ENCODE measurements at regions not wholly inside any gene's neighbourhood (a gene's known extent, or its start where the extent isn't known, plus 50 kb on each side); places are given as distances from the start of the nearest gene placed in this dataset.

DNA sequence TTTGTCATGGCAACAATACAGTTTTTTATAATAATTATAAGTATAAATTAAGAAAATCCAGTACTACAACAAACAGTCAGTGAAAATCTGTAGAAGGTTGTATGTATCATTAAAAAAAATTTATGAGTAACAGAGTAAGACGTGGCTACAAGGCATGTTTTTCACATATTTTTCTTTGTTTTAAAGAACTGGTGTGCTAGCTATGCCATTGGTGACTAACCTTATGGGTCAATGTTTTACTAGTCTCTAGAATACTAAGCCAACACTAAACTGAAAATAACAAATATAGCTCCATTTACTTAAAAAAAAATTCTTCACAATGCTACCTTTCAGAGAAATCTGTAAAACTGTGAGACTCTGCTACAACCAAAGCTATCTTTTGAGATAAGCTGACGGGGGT, 261.5 kb downstream of the ADGRL2 start:
- TF ChIP-seq TAF1 (IDR thresholded peaks at IDR 0.05; ENCODE audit: borderline replicate concordance, insufficient read depth, low read length) (no peak), SIN3A (IDR thresholded peaks at IDR 0.05; ENCODE audit: borderline replicate concordance, insufficient read depth, low read length) (no peak), POLR2AphosphoS5 (IDR thresholded peaks at IDR 0.05; ENCODE audit: low read depth, low read length) (no peak), FOXP2 (optimal IDR thresholded peaks at IDR 0.05; ENCODE audit: borderline replicate concordance, extremely low read depth, extremely low read length, insufficient read depth) (no peak)
- TF ChIP-seq, protein P1, sequence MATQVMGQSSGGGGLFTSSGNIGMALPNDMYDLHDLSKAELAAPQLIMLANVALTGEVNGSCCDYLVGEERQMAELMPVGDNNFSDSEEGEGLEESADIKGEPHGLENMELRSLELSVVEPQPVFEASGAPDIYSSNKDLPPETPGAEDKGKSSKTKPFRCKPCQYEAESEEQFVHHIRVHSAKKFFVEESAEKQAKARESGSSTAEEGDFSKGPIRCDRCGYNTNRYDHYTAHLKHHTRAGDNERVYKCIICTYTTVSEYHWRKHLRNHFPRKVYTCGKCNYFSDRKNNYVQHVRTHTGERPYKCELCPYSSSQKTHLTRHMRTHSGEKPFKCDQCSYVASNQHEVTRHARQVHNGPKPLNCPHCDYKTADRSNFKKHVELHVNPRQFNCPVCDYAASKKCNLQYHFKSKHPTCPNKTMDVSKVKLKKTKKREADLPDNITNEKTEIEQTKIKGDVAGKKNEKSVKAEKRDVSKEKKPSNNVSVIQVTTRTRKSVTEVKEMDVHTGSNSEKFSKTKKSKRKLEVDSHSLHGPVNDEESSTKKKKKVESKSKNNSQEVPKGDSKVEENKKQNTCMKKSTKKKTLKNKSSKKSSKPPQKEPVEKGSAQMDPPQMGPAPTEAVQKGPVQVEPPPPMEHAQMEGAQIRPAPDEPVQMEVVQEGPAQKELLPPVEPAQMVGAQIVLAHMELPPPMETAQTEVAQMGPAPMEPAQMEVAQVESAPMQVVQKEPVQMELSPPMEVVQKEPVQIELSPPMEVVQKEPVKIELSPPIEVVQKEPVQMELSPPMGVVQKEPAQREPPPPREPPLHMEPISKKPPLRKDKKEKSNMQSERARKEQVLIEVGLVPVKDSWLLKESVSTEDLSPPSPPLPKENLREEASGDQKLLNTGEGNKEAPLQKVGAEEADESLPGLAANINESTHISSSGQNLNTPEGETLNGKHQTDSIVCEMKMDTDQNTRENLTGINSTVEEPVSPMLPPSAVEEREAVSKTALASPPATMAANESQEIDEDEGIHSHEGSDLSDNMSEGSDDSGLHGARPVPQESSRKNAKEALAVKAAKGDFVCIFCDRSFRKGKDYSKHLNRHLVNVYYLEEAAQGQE (IDR thresholded peaks at IDR 0.05; ENCODE audit: insufficient read depth in 1 of 2, low read depth in 2 of 2, low read length in 2 of 2), result no peak

DNA sequence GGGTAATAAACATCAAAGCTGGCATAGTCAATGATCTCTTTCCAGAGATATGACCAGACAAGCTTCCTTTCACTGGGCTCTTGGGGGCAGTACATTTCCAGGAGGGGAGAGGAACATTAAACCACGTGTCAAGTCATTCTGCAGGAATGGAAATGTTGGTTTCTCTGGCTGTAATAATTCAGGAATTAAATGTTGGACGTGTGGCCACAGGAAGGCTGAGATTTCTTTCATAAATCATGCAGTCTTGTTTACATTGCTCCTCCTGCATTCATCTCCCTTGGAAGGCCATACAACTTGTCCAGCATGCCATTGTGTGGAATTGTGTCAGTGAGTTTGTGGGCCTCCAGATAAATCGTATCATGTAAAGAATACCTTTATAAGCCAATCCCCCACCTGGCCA, 259.2 kb downstream of the ADGRL2 start:
- TF ChIP-seq, protein P1 (IDR thresholded peaks at IDR 0.05; ENCODE audit: insufficient read depth in 1 of 2, low read depth in 2 of 2, low read length in 2 of 2), result no peak
- TF ChIP-seq SIN3A (IDR thresholded peaks at IDR 0.05; ENCODE audit: borderline replicate concordance, insufficient read depth, low read length) (no peak), TAF1 (IDR thresholded peaks at IDR 0.05; ENCODE audit: borderline replicate concordance, insufficient read depth, low read length) (no peak), FOXP2 (optimal IDR thresholded peaks at IDR 0.05; ENCODE audit: borderline replicate concordance, extremely low read depth, extremely low read length, insufficient read depth) (no peak)

DNA sequence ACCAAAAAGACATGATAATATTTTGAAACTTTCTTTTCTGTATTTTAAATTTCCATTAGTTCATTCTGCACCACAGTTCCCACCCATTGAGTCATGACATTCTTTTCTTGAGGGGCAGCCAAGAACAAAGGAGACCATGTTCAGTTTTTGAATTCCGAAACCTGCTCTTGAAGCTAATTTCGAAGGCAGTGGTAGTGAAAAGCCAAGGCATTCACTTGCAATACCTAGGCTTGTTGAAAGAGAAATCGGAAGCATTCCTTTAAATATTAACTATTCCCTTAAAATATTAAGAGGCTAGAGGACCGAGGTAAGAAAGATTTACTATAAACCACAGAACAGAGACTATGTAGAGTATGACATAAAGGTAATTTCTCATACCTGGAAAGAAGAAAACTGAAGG, 256.3 kb downstream of the ADGRL2 start:
- TF ChIP-seq FOXP2 (optimal IDR thresholded peaks at IDR 0.05; ENCODE audit: borderline replicate concordance, extremely low read depth, extremely low read length, insufficient read depth) (no peak), TAF1 (IDR thresholded peaks at IDR 0.05; ENCODE audit: borderline replicate concordance, insufficient read depth, low read length) (no peak), POLR2AphosphoS5 (IDR thresholded peaks at IDR 0.05; ENCODE audit: low read depth, low read length) (no peak), SIN3A (IDR thresholded peaks at IDR 0.05; ENCODE audit: borderline replicate concordance, insufficient read depth, low read length) (no peak)
- TF ChIP-seq, protein P1 (IDR thresholded peaks at IDR 0.05; ENCODE audit: insufficient read depth in 1 of 2, low read depth in 2 of 2, low read length in 2 of 2), result no peak

DNA sequence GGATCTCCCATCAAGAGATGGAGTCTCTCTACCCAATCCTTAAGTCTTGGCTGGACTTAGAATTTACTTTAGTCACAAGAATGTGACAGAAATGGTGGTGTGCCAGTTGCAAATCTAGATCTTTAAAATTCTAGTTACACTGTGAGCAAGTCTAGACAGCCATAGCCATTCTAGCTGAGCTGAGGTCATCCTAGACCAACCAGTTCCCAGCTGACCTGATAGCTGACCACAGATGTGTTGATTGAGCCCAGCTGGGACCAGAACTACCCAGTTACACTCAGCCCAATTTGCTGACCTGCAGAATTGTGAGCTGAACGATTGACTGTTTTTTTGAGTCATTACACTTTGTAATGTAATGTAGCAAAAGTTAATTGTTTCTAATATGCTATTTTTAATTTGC, 251.8 kb downstream of the ADGRL2 start:
- TF ChIP-seq TAF1 (IDR thresholded peaks at IDR 0.05; ENCODE audit: borderline replicate concordance, insufficient read depth, low read length) (no peak), POLR2AphosphoS5 (IDR thresholded peaks at IDR 0.05; ENCODE audit: low read depth, low read length) (no peak), FOXP2 (optimal IDR thresholded peaks at IDR 0.05; ENCODE audit: borderline replicate concordance, extremely low read depth, extremely low read length, insufficient read depth) (no peak), SIN3A (IDR thresholded peaks at IDR 0.05; ENCODE audit: borderline replicate concordance, insufficient read depth, low read length) (no peak)
- TF ChIP-seq, protein P1 (IDR thresholded peaks at IDR 0.05; ENCODE audit: insufficient read depth in 1 of 2, low read depth in 2 of 2, low read length in 2 of 2), result no peak

DNA sequence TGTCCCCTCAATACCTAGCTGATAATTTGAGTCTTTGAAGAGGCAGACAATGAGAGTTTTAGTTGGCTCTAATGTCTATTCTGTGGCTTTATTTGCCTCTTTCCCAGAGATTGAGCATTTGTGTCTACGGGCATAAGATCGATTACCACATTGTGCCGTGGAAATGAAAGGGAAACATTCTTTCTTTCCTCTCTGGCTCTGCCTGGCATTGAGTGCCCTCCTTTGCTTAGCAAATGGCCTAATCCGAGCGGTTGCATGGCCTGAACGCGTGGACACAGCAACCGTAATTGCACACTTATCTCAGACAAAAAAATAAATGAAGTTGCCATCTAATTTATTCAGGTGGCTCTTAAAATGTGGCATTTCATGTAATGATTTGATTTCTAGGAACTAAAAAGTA, 247.9 kb downstream of the ADGRL2 start:
- TF ChIP-seq, protein P1 (IDR thresholded peaks at IDR 0.05; ENCODE audit: insufficient read depth in 1 of 2, low read depth in 2 of 2, low read length in 2 of 2), result no peak
